ENCODE measurements at regions not wholly inside any gene's neighbourhood (a gene's known extent, or its start where the extent isn't known, plus 50 kb on each side); places are given as distances from the start of the nearest gene placed in this dataset.

- no peak for DNase-seq (ENCODE audit: low read depth)
- no peak for TF ChIP-seq CTCF (conservative IDR thresholded peaks at IDR 0.05; ENCODE audit: low read depth, low read length)
- H3K4me3 ChIP-seq (ENCODE audit: low read depth, low read length) = no peak overlapping the region
These were observed 2062.4 kb downstream of the ARAP2 start for GRCh38 chr4:34181891-34182290.

GRCh38 chr4:34182306-34182705 lies 2062.0 kb downstream of the ARAP2 start:
- H3K4me3 ChIP-seq (ENCODE audit: low read depth, low read length) = no peak overlapping the region
- no peak for DNase-seq (ENCODE audit: low read depth)
- TF ChIP-seq CTCF (conservative IDR thresholded peaks at IDR 0.05; ENCODE audit: low read depth, low read length) = no peak

GRCh38 chr4:34183926-34184325 lies 2060.4 kb downstream of the ARAP2 start:
- TF ChIP-seq CTCF (conservative IDR thresholded peaks at IDR 0.05; ENCODE audit: low read depth, low read length) = no peak
- DNase-seq (ENCODE audit: low read depth) = no peak
- no peak overlapping the region for H3K4me3 ChIP-seq (ENCODE audit: low read depth, low read length)

GRCh38 chr4:34187056-34187455 lies 2057.3 kb downstream of the ARAP2 start:
- no peak overlapping the region for H3K4me3 ChIP-seq (ENCODE audit: low read depth, low read length)
- no peak for TF ChIP-seq CTCF (conservative IDR thresholded peaks at IDR 0.05; ENCODE audit: low read depth, low read length)
- no peak for DNase-seq (ENCODE audit: low read depth)

GRCh38 chr4:34191443-34191842 lies 2052.9 kb downstream of the ARAP2 start:
- TF ChIP-seq CTCF (conservative IDR thresholded peaks at IDR 0.05; ENCODE audit: low read depth, low read length) = no peak
- no peak overlapping the region for H3K4me3 ChIP-seq (ENCODE audit: low read depth, low read length)
- DNase-seq (ENCODE audit: low read depth) = no peak

GRCh38 chr4:34193451-34194154 lies 2050.7 kb downstream of the ARAP2 start:
- no peak for DNase-seq (ENCODE audit: low read depth)
- H3K4me3 ChIP-seq (ENCODE audit: low read depth, low read length) = no peak overlapping the region
- TF ChIP-seq CTCF (conservative IDR thresholded peaks at IDR 0.05; ENCODE audit: low read depth, low read length) = no peak

GRCh38 chr4:34194585-34194984 lies 2049.7 kb downstream of the ARAP2 start:
- no peak overlapping the region for H3K4me3 ChIP-seq (ENCODE audit: low read depth, low read length)
- no peak for TF ChIP-seq CTCF (conservative IDR thresholded peaks at IDR 0.05; ENCODE audit: low read depth, low read length)
- DNase-seq (ENCODE audit: low read depth) = no peak
